ENCODE measurements at regions not wholly inside any gene's neighbourhood (a gene's known extent, or its start where the extent isn't known, plus 50 kb on each side); places are given as distances from the start of the nearest gene placed in this dataset.

- no peaks in the 10 kb centered on the region for H3K4me1 Mint-ChIP-seq
- H3K36me3 Mint-ChIP-seq: peaks cover 2% of the 10 kb centered on the region
- no peak overlapping the region for H3K4me3 Mint-ChIP-seq
- H3K9me3 Mint-ChIP-seq: peaks cover 2 to 15% (median 8%) of the 10 kb centered on the region in 3 donors
- H3K27me3 Mint-ChIP-seq: no peaks in the 10 kb centered on the region
- no peak overlapping the region for H3K27ac Mint-ChIP-seq
Measured at GRCh38 chr14:98564541-98564940, 707.5 kb downstream of the BCL11B start.

GRCh38 chr14:98571104-98571503 is 700.9 kb downstream of the BCL11B start:
- H3K36me3 Mint-ChIP-seq: no peaks in the 10 kb centered on the region
- H3K27me3 Mint-ChIP-seq: no peaks in the 10 kb centered on the region
- no peak overlapping the region for H3K4me3 Mint-ChIP-seq
- no peaks in the 10 kb centered on the region for H3K4me1 Mint-ChIP-seq
- peaks cover 4 to 16% (median 4%) of the 10 kb centered on the region in 3 donors for H3K9me3 Mint-ChIP-seq
- H3K27ac Mint-ChIP-seq: no peak overlapping the region

- Mint-ChIP-seq H3K9me3 (peaks cover 4 to 9% (median 4%) of the 10 kb centered on the region in 3 donors), H3K36me3 (no peaks in the 10 kb centered on the region), H3K27me3 (no peaks in the 10 kb centered on the region)
Measured at GRCh38 chr14:98573082-98573481, 698.9 kb downstream of the BCL11B start.

GRCh38 chr14:98576463-98576862 is 695.5 kb downstream of the BCL11B start:
- no peak overlapping the region for H3K27ac Mint-ChIP-seq
- H3K27me3 Mint-ChIP-seq: no peaks in the 10 kb centered on the region
- H3K9me3 Mint-ChIP-seq: peaks cover 0 to 5% (median 2%) of the 10 kb centered on the region in 3 donors
- no peak overlapping the region for H3K4me3 Mint-ChIP-seq
- no peaks in the 10 kb centered on the region for H3K4me1 Mint-ChIP-seq
- H3K36me3 Mint-ChIP-seq: no peaks in the 10 kb centered on the region

More at GRCh38 chr14:98573082-98573481, 698.9 kb downstream of the BCL11B start:
- no peak overlapping the region for H3K27ac Mint-ChIP-seq
- no peak overlapping the region for H3K4me3 Mint-ChIP-seq
- H3K4me1 Mint-ChIP-seq: no peaks in the 10 kb centered on the region

- H3K27me3 Mint-ChIP-seq: no peaks in the 10 kb centered on the region
Measured at GRCh38 chr14:98578204-98578603, 693.8 kb downstream of the BCL11B start.

GRCh38 chr14:98579140-98579539 is 692.9 kb downstream of the BCL11B start:
- Mint-ChIP-seq H3K4me1 (no peaks in the 10 kb centered on the region), H3K27ac (no peak overlapping the region), H3K27me3 (no peaks in the 10 kb centered on the region), H3K9me3 (peaks cover 0 to 6% (median 0%) of the 10 kb centered on the region in 3 donors), H3K4me3 (no peak overlapping the region), H3K36me3 (no peaks in the 10 kb centered on the region)

More at GRCh38 chr14:98578204-98578603, 693.8 kb downstream of the BCL11B start:
- H3K27ac Mint-ChIP-seq: no peak overlapping the region
- H3K4me1 Mint-ChIP-seq: no peaks in the 10 kb centered on the region
- H3K4me3 Mint-ChIP-seq: no peak overlapping the region
- peaks cover 0 to 6% (median 0%) of the 10 kb centered on the region in 3 donors for H3K9me3 Mint-ChIP-seq
- no peaks in the 10 kb centered on the region for H3K36me3 Mint-ChIP-seq

- peaks cover 0 to 6% (median 0%) of the 10 kb centered on the region in 3 donors for H3K9me3 Mint-ChIP-seq
- no peak overlapping the region for H3K4me3 Mint-ChIP-seq
- no peaks in the 10 kb centered on the region for H3K27me3 Mint-ChIP-seq
- no peaks in the 10 kb centered on the region for H3K36me3 Mint-ChIP-seq
- H3K4me1 Mint-ChIP-seq: no peaks in the 10 kb centered on the region
- no peak overlapping the region for H3K27ac Mint-ChIP-seq
Measured at GRCh38 chr14:98580131-98580678, 691.8 kb downstream of the BCL11B start.

- Mint-ChIP-seq H3K27ac (no peak overlapping the region), H3K4me3 (no peak overlapping the region), H3K4me1 (no peaks in the 10 kb centered on the region), H3K27me3 (no peaks in the 10 kb centered on the region), H3K9me3 (peaks cover 0 to 6% (median 0%) of the 10 kb centered on the region in 3 donors), H3K36me3 (peaks cover 1% of the 10 kb centered on the region)
Measured at GRCh38 chr14:98582276-98582675, 689.7 kb downstream of the BCL11B start.

GRCh38 chr14:98591161-98591560 is 680.8 kb downstream of the BCL11B start:
- no peaks in the 10 kb centered on the region for H3K4me1 Mint-ChIP-seq
- H3K27ac Mint-ChIP-seq: no peak overlapping the region
- H3K9me3 Mint-ChIP-seq: peaks cover 5 to 14% (median 6%) of the 10 kb centered on the region in 3 donors
- peaks cover 1% of the 10 kb centered on the region for H3K36me3 Mint-ChIP-seq
- no peaks in the 10 kb centered on the region for H3K27me3 Mint-ChIP-seq
- H3K4me3 Mint-ChIP-seq: no peak overlapping the region

- Mint-ChIP-seq H3K9me3 (peaks cover 5 to 24% (median 11%) of the 10 kb centered on the region in 3 donors), H3K27me3 (no peaks in the 10 kb centered on the region), H3K4me1 (no peaks in the 10 kb centered on the region), H3K4me3 (no peak overlapping the region), H3K27ac (no peak overlapping the region), H3K36me3 (no peaks in the 10 kb centered on the region)
Measured at GRCh38 chr14:98592611-98593170, 679.3 kb downstream of the BCL11B start.

- Mint-ChIP-seq H3K27ac (no peak overlapping the region), H3K9me3 (peaks cover 5 to 24% (median 11%) of the 10 kb centered on the region in 3 donors), H3K27me3 (no peaks in the 10 kb centered on the region), H3K36me3 (no peaks in the 10 kb centered on the region), H3K4me3 (no peak overlapping the region), H3K4me1 (no peaks in the 10 kb centered on the region)
Measured at GRCh38 chr14:98593361-98593761, 678.6 kb downstream of the BCL11B start.

- H3K27me3 Mint-ChIP-seq: no peaks in the 10 kb centered on the region
- no peaks in the 10 kb centered on the region for H3K4me1 Mint-ChIP-seq
- no peak overlapping the region for H3K27ac Mint-ChIP-seq
Measured at GRCh38 chr14:98594156-98594555, 677.8 kb downstream of the BCL11B start.

GRCh38 chr14:98598576-98598975 is 673.4 kb downstream of the BCL11B start:
- H3K4me1 Mint-ChIP-seq: no peaks in the 10 kb centered on the region
- no peaks in the 10 kb centered on the region for H3K27me3 Mint-ChIP-seq
- no peak overlapping the region for H3K4me3 Mint-ChIP-seq
- no peak overlapping the region for H3K27ac Mint-ChIP-seq
- no peaks in the 10 kb centered on the region for H3K36me3 Mint-ChIP-seq
- H3K9me3 Mint-ChIP-seq: peaks cover 0 to 14% (median 10%) of the 10 kb centered on the region in 3 donors

More at GRCh38 chr14:98594156-98594555, 677.8 kb downstream of the BCL11B start:
- Mint-ChIP-seq H3K36me3 (no peaks in the 10 kb centered on the region), H3K9me3 (peaks cover 5 to 19% (median 11%) of the 10 kb centered on the region in 3 donors), H3K4me3 (peak overlapping the region in 1 of 4 donors; percentile 17)

GRCh38 chr14:98599082-98599481 is 672.9 kb downstream of the BCL11B start:
- Mint-ChIP-seq H3K4me3 (no peak overlapping the region), H3K9me3 (peaks cover 0 to 14% (median 10%) of the 10 kb centered on the region in 3 donors), H3K36me3 (no peaks in the 10 kb centered on the region), H3K4me1 (no peaks in the 10 kb centered on the region), H3K27me3 (no peaks in the 10 kb centered on the region), H3K27ac (no peak overlapping the region)

GRCh38 chr14:98602983-98603382 is 669.0 kb downstream of the BCL11B start:
- Mint-ChIP-seq H3K4me3 (peak overlapping the region in 1 of 4 donors; percentile 20), H3K27ac (no peak overlapping the region), H3K9me3 (peaks cover 0 to 5% (median 3%) of the 10 kb centered on the region in 3 donors), H3K36me3 (no peaks in the 10 kb centered on the region), H3K27me3 (no peaks in the 10 kb centered on the region), H3K4me1 (no peaks in the 10 kb centered on the region)

GRCh38 chr14:98605043-98605442 is 667.0 kb downstream of the BCL11B start:
- Mint-ChIP-seq H3K4me3 (no peak overlapping the region), H3K4me1 (no peaks in the 10 kb centered on the region), H3K36me3 (no peaks in the 10 kb centered on the region)

More at GRCh38 chr14:98605043-98605442, 667.0 kb downstream of the BCL11B start:
- Mint-ChIP-seq H3K27ac (no peak overlapping the region), H3K27me3 (no peaks in the 10 kb centered on the region), H3K9me3 (peaks cover 0 to 5% (median 3%) of the 10 kb centered on the region in 3 donors)
